ENCODE measurements at regions not wholly inside any gene's neighbourhood (a gene's known extent, or its start where the extent isn't known, plus 50 kb on each side); places are given as distances from the start of the nearest gene placed in this dataset.

DNA sequence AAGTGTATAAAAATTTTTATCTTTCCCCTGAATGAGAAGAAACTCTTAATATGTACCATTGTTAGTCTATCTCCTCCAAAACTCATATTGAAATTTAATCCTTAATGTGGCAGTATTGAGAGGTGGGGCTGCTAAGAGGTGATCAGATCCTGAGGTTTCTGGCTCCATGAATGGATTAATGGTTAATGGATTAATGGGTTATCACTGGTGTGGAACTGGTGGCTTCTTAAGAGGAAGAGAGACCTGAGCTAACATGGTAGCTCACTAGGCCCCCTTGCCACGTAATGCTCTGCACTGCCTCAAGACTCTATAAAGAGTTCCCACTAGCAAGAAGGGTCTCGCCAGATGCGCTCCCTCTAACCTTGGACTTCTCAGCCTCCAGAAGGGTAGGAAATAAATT lies 70.6 kb upstream of the ZBTB18 start:
- Histone ChIP-seq H3K27ac (ENCODE audit: insufficient read depth, low read length) (no peak overlapping the region), H3K23ac (ENCODE audit: low read depth, low read length) (no peak overlapping the region), H4K5ac (ENCODE audit: low read depth, low read length) (no peak overlapping the region), H2AFZ (replicated peaks; ENCODE audit: low read length, poor library complexity) (no peak overlapping the region), H3K4ac (ENCODE audit: low read depth, low read length) (no peak overlapping the region), H2BK15ac (ENCODE audit: low read depth, low read length) (no peak overlapping the region), H4K20me1 (ENCODE audit: insufficient read depth, low read length) (no peaks in the 10 kb centered on the region), H2AK9ac (replicated peaks; ENCODE audit: low read depth, low read length, poor library complexity) (no peak overlapping the region), H4K8ac (ENCODE audit: low read depth in 2 of 2, low read length in 2 of 2) (no peak overlapping the region), H3K56ac (ENCODE audit: extremely low read depth, insufficient read depth, low read length) (no peak overlapping the region), H3K18ac (ENCODE audit: low read depth, low read length) (no peak overlapping the region), H3K27me3 (ENCODE audit: control insufficient read depth, insufficient read depth, low read length) (peaks cover 16% of the 10 kb centered on the region), H2BK5ac (ENCODE audit: low read depth, low read length, poor library complexity, severe bottlenecking) (no peak overlapping the region), H2BK20ac (ENCODE audit: low read depth, low read length) (no peak overlapping the region), H3K4me3 (ENCODE audit: insufficient read depth, low read depth, low read length) (no peak overlapping the region), H4K91ac (ENCODE audit: insufficient read depth, low read depth, low read length) (no peak overlapping the region), H3K79me1 (ENCODE audit: low read depth in 1 of 2, low read length in 2 of 2) (no peaks in the 10 kb centered on the region), H3K4me2 (ENCODE audit: low read depth, low read length) (no peak overlapping the region), H3K9me3 (ENCODE audit: control insufficient read depth, insufficient read depth, low read length) (no peaks in the 10 kb centered on the region), H2BK120ac (ENCODE audit: low read depth, low read length) (no peak overlapping the region), H3K9ac (ENCODE audit: low read depth, low read length) (no peak overlapping the region), H2AK5ac (ENCODE audit: low read depth, low read length) (no peak overlapping the region), H3K14ac (replicated peaks; ENCODE audit: low read depth, low read length) (no peak overlapping the region), H3K4me1 (ENCODE audit: control insufficient read depth, insufficient read depth, low read length) (no peaks in the 10 kb centered on the region), H3K36me3 (ENCODE audit: control insufficient read depth, insufficient read depth, low read length) (no peaks in the 10 kb centered on the region), H3K9me1 (ENCODE audit: insufficient read depth, low read length) (no peaks in the 10 kb centered on the region)
- intact Hi-C loops (cut with micrococcal nuclease) (no loop called here), in situ Hi-C loops (cut with MboI; ENCODE audit: low sequenced_read_pairs) (no loop called here), dilution Hi-C loops (cut with HindIII; ENCODE audit: low sequenced_read_pairs, unreplicated experiment) (no loop called here)
- WGBS, 2 experiments (ENCODE audit: extremely low coverage in 2 of 2, insufficient read length in 1 of 2), result no CpG with 5 or more reads among the region's 3 CpGs
- CTCF ChIA-PET, result no interaction called here
- ATAC-seq (ENCODE audit: low read depth) (no peak), DNase-seq (no peak)
- no TSS peak for BruUV-seq (replicated peaks)
- TF ChIP-seq MAFK (IDR thresholded peaks at IDR 0.05; ENCODE audit: low read depth, low read length) (no peak), FOS (IDR thresholded peaks at IDR 0.05; ENCODE audit: low read depth, low read length) (no peak), ELK1 (IDR thresholded peaks at IDR 0.05; ENCODE audit: borderline replicate concordance, low read depth, low read length) (no peak), RAD21 (IDR thresholded peaks at IDR 0.05; ENCODE audit: low read length) (no peak), POLR2A (IDR thresholded peaks at IDR 0.05; ENCODE audit: low read depth, low read length) (no peak), CEBPB (IDR thresholded peaks at IDR 0.05; ENCODE audit: low read depth, low read length) (no peak), RFX5 (IDR thresholded peaks at IDR 0.05; ENCODE audit: low read depth, low read length) (no peak), RCOR1 (IDR thresholded peaks at IDR 0.05; ENCODE audit: insufficient replicate concordance, low read length) (no peak), BHLHE40 (IDR thresholded peaks at IDR 0.05; ENCODE audit: low read depth, low read length) (no peak), MXI1 (IDR thresholded peaks at IDR 0.05; ENCODE audit: borderline replicate concordance, low read depth, low read length) (no peak), NFE2L2 (IDR thresholded peaks at IDR 0.05; ENCODE audit: low read depth, low read length) (no peak), MAZ (IDR thresholded peaks at IDR 0.05; ENCODE audit: borderline replicate concordance, low read depth, low read length) (no peak), CHD1 (IDR thresholded peaks at IDR 0.05; ENCODE audit: low read depth, low read length) (no peak), SMC3 (IDR thresholded peaks at IDR 0.05; ENCODE audit: low read depth, low read length) (no peak)
- TF ChIP-seq, protein P1, sequence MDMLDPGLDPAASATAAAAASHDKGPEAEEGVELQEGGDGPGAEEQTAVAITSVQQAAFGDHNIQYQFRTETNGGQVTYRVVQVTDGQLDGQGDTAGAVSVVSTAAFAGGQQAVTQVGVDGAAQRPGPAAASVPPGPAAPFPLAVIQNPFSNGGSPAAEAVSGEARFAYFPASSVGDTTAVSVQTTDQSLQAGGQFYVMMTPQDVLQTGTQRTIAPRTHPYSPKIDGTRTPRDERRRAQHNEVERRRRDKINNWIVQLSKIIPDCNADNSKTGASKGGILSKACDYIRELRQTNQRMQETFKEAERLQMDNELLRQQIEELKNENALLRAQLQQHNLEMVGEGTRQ (IDR thresholded peaks at IDR 0.05; ENCODE audit: low read depth, low read length), result no peak
- TF ChIP-seq, protein P2, sequence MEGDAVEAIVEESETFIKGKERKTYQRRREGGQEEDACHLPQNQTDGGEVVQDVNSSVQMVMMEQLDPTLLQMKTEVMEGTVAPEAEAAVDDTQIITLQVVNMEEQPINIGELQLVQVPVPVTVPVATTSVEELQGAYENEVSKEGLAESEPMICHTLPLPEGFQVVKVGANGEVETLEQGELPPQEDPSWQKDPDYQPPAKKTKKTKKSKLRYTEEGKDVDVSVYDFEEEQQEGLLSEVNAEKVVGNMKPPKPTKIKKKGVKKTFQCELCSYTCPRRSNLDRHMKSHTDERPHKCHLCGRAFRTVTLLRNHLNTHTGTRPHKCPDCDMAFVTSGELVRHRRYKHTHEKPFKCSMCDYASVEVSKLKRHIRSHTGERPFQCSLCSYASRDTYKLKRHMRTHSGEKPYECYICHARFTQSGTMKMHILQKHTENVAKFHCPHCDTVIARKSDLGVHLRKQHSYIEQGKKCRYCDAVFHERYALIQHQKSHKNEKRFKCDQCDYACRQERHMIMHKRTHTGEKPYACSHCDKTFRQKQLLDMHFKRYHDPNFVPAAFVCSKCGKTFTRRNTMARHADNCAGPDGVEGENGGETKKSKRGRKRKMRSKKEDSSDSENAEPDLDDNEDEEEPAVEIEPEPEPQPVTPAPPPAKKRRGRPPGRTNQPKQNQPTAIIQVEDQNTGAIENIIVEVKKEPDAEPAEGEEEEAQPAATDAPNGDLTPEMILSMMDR (conservative IDR thresholded peaks at IDR 0.05; ENCODE audit: low read depth, low read length), result no peak
- POLR2A ChIA-PET (ENCODE audit: unreplicated experiment), result no interaction called here
